Posterior cingulate gyrus (tissue), 11 donors: ENCODE measurements at regions not wholly inside any gene's neighbourhood (a gene's known extent, or its start where the extent isn't known, plus 50 kb on each side); places are given as distances from the start of the nearest gene placed in this dataset.
"Not testable (repeated sequence)": the region's sequence is repeated elsewhere in the genome, so short reads cannot be mapped to it uniquely, and the experiment has no call there.

ENCODE experiments used
- DNase-seq, 10 donors: peaks; one replicate each; pipeline versions ENCODE4 v3.0.0 to v3.0.0-alpha.2; 2020 to 2021; ENCODE audit warnings: mixed read lengths in 3 of 10
- intact Hi-C: fragments of 100-400 bp; cut with DNase I; formaldehyde crosslinking; loops from one replicate; pipeline ENCODE4 v1.15.1; 2023

DNA sequence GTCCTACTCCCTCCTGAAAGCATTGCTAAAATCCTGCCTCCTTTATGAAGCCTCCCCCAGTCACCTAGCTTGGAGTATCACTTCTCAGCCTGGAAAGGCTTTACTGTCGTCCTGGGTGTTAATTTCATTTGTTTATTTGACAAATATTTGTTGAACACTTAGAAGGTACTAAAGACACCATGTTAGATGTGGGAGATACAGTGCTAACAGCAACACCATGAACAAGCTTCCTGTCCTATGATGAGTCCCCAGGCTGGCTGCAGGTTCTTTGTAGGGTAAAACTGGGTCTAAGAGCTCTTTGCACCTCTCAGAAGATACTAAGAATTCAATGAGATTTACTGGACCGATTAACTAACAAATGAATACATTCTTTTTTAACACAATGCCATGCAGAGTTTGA, 109.2 kb upstream of the TMEM170B start:
- intact Hi-C loops: no loop called here
- DNase-seq: no peak

DNA sequence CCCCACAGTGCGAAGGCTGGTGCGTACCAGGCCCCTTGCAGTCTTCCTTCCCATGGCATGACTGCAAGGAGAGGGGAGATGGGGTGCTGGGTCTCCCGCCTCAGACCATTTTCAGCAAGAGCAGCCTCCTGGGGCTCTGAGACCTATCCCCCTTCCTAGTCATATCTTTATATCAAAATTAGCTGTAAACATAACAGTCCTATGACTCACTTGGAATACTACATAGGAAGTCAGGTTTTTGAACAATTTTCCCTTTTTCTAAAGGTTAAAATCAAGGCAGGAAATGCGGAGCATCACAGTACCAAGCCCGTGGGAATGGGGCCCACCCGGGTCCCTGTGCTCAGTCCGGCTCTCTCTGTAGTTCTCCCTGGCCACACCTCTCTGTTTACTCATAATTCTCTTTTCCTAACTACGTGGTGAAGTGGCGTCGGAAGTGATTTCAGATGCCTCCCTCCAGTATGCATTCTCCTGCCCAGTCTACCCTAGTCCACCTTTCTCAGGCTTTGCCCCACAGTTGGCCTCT, 109.8 kb upstream of the TMEM170B start:
- intact Hi-C loops: no loop called here
- DNase-seq: no peak

DNA sequence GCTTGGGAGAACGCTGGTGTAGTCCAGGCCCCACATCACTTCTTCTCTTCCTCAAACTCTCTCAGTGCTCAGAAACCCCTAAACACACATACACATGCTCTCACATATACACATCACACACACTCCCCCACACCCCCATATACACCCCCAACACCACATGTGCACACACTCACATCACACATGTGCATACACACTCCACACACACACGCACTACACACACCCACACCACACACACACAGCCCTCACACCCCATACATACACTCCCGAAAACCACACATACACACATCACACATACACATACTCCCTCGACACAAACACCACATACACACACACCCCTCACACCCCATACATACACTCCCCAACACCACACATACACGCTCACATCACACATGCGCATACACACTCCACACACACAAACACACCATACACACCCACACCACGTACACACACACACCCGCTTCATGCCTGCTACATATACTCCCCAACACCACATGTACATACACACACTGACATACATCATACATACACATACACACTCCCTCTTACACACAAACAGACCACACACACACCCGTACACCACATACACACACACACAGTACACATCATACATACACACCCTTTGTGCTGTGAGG, 110.3 kb upstream of the TMEM170B start:
- no peak for DNase-seq
- intact Hi-C loops: no loop called here

DNA sequence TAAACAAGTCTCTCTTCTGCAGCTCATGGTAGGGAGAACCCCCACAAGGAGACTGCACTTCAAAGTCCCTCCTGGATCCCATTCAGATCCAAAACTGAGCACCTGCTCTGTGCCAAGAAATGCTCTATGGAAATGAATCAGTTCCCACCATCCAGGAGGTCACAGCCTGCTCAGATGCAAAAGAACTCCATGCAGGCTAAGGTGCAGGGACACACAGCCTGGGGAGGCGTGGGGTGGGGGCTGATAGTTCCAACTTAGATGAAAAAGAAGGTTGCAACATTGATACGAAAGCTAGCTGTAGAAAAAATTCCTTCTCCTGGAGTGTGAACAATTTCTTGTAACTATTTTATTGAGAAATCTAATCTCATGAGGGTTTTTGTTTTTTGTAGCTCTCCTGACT, 111.0 kb upstream of the TMEM170B start:
- intact Hi-C loops: no loop called here
- peak in 1 of 10 donors; percentile 32 for DNase-seq

DNA sequence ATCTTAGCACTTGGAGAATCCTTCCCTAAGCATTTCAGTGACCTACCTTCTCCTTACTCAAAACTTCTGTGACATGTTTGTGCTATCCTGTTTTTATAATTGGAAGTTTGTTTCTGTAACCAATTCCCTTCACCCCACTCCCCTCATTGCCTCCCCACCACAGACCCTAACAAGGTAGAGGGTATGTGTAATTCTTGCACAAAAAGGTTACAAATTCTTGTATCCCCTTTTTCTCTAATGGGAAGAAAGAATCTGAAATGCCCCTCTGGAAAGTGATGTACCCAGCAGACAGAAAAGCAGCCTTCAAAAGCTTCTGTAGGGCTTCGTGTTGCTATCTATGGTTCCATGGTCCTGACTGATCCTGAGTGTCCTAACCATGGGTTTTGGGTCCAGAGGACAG, 111.7 kb upstream of the TMEM170B start:
- intact Hi-C loops: no loop called here

DNA sequence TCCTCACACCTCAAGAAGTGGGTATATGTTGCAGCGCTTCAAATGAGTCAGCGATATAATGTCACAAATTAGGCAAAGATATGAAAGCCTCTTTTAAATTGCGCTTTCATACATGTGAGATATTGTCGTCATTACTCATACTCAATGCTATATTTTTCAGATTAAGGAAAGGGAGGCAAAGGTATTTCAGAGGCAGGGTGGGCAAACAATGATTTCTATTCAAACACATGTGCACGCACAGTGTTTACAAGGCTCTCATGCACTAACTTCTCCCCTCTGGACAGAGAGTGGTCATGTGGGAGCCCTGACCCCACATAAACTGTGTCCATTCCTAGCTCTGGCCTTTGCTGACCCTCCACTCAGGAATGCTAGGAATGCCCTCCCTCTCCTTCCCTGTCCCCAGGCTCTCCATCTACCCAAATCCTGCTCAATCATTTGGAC, 112.1 kb upstream of the TMEM170B start:
- DNase-seq: no peak
- intact Hi-C loops: no loop called here

More for the DNA sequence above, 111.7 kb upstream of the TMEM170B start:
- DNase-seq: no peak

DNA sequence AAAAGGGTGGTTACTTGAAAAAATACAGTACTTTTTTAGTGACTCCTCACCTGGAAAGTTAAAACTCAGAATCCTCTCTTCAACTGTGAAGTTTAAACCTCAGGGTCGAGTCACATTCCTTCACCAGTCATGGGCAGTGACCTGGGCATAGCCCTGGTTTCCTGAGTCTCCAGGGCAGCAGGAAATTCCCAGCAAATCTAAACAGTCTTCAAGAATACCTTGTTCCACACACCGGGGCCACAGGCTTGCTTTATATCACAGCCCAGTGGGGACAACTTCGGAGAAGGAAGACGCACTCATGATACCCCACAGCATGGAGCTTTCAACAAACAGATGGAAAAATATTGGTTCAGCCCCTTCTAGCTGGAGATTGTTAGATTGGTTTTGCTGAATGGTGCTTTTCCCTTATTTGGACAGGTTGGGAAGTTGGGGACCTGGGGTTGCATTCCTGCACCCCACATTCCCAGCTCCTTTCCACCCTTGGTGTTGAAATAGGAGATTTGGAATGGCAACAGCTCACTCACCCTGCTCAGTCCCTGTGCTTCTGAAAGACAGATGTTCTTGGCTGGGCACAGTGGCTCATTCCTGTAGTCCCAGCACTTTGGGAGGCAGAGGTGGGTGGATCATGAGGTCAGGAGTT, 113.0 kb upstream of the TMEM170B start:
- DNase-seq: no peak
- intact Hi-C loops: no loop called here

DNA sequence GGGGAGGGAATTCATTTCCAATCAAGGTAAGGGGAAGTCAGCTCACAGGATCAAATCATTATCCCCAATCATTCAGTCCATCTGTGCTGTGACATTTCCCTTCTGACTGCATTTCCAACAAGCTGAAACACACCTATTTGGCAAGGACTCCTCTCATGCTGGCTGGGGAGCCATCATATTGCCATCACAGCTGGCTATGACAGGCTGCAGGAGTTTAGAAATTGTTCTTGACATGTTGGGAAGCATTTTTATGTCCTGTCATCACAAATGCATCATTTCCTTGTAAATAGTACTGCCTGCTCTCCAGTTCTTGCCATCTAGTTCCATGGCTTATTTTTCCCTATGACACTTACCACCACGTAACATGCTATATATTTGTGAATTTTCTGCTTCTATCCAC, 113.9 kb upstream of the TMEM170B start:
- intact Hi-C loops: no loop called here
- no peak for DNase-seq

DNA sequence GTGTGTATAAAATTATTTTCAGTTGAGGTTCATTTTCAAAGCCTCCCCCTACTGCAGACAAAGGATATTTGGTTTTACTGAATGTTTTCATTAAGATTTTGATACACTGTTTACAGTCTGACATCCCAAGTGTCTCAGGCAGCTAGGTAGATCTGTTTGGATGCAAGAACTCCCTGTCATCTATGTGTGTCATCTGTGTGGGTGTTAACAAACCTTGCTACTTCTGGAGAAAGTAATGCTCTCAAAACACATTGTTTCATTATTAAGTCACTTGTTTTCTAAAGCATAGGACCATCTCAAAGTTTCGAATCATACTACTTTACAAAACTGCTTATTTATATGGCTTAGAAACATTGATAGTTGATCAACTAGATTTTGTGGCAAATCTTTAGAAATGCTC, 114.5 kb upstream of the TMEM170B start:
- intact Hi-C loops: no loop called here
- DNase-seq: no peak

DNA sequence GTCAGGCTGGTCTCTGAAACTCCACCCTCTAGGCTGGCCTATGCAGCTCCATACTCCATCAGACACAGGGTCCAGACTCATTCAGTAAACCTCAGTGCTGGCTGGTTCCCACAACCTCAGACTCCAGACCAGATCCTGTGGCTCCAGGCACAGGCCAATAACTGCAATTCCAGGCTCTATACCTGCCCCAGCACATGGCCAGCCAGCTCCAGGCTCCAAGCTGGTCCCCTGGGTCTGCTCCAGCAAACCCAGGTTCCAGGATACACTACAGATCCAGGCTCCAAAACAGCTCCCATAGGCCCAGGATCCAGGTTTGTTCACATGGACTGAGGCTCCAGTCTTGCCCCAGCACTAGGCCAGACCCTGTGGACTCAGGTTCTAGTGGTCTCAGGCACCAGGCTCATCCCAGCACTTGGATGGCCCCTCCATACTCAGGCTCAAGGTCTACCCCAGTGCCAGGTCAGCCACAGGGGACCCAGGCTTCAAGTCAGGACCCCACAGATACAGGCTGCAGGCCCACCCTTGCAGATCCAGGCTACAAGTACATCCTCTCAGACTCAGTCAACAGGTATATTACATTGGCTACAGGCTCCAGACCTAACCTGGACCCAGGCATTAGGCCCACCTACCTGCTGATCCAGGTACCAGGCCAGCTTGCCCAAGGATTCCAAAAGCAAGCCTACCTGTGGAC, 117.6 kb upstream of the TMEM170B start:
- DNase-seq: no peak
- intact Hi-C loops: no loop called here

DNA sequence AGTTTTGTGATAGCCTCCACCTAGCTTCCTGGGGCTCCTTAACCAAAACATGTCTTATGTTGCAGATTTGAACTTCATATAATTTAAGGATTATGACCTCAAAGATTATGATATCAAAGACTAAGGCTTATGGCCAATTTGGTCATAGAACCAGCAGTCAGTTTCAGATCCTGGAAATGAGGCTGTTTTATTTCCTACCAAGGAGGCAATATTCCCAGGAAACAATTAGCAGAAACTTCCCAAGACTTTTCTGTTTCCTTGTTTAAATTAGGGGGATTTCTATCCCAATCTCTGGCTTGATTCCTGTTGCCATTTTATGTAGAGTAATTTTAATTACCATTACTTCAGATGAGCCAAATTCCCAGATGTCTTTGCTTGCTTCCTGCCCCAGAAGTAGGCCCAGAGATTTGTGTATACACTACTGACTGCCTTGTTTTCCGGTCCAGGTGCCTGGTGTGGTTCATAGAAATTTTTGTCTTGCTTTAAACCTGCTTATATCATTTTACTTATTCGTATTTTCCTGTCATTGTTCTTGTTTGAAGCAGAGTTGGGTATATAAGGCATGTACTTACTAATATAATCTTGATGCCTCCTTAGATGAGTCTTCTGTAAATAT, 119.2 kb upstream of the TMEM170B start:
- intact Hi-C loops: no loop called here
- DNase-seq: no peak

DNA sequence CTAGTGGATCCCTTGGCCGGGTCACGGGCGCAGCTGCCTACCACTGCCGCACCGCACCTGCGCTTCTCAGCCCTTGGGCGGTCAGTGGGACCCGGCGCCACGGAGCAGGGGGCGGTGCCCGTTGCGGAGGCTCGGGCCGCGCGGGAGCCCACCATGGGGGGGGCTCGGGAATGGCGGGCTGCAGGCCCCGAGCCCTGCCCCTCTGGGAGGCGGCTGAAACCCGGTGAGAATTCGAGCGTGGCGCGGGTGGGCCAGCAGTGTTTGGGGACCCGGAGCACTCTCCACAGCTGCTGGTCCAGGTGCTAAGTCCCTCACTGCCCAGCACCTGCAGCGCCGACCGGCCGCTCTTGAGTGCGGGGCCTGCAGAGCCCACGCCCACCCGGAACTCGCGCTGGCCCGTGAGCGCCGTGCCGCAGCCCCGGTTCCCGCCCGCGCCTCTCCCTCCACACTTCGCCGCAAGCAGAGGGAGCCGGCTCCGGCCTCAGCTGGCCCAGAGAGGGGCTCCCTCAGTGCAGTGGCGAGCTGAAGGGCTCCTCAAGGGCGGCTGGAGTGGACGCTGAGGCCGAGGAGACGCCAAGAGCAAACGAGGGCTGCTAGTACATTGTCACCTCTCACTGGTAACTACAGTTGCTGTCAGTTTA, 120.5 kb upstream of the TMEM170B start:
- peak in 1 of 10 donors; percentile 63 for DNase-seq
- intact Hi-C loops: no loop called here

DNA sequence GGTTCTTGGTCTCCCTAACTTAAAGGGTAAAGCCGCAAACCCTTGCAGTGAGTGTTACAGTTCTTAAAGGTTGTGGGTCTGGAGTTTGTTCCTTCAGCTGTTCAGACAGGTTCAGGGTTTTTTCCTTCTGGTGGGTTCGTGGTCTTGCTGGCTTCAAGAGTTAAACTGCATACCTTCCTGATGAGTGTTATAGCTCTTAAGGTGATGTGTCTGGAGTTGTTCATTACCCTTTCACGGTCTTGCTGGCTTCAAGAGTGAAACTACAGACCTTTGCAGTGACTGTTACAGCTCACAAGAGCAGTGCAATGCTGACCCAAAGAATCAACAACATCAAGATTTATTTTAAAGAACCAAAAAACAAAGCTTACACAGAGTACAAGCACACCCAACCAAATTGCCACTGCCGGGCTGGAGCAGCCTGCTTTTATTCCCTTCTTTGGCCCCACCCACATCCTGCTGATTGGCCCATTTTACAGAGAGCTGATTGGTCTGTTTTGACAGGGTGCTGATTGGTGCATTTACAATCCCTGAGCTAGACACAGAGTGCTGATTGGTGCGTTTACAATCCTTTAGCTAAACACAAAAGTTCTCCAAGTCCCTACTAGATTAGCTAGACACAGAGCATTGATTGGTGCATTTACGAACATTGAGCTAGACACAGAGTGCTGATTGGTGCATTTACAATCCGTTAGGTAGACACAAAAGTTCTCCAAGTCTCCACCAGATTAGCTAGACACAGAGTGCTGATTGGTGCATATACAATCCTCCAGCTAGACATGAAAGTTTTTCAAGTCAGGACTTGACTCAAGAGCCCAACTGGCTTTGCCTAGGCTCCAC, 121.2 kb upstream of the TMEM170B start:
- intact Hi-C loops, DNase-seq: not testable (repeated sequence)

DNA sequence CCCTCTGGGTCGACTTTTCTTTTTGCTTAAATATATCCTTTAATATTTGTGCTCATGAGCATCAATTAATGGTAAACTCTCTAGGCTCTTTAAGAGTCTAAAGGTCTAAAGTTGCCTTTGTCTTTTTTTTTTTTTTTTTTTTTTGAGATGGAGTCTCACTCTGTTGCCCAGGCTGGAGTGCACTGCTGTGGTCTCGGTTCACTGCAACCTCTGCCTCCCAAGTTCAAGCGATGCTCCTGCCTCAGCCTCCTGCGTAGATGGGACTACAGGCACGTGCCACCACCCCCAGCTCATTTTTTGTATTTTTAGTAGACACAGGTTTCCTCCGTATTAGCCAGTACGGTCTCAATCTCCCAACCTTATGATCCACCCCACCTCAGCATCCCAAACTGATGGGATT, 122.0 kb upstream of the TMEM170B start:
- DNase-seq: no peak

DNA sequence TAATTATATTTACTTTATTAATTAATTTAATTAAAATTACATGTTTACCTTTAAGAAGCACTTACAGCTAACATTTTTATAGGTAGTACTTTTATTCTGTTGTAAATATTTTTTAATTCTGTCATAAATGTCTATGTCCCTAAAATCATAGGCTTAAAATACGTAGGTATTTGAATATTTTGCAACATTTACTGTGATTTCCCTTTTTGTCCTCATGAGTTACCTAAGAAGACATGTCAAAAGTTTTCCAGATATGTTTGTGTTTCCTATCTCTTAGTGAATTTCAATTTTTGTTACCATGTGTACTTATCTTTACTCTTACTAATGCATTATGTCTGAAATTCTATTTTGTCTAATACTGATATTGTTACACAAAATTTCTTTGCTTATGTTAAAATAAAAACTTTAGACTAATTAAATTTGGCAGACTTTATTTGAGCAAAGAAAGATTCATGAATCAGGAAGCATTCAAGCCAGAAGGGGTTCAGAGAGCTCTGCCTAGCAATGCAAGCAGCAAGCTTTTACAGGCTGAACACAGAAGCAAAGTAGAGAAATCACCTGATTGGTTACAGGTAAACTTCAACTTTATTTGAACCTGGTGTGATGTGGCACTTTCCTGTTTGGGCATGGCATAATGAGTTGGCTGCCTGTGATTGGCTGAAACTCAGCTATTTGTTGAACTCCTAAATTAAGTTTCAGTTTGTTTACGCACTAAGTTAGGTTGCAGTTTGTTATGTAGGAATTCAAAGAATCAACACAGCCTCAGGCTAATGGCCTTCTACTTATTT, 123.2 kb upstream of the TMEM170B start:
- DNase-seq: no peak
- intact Hi-C loops: no loop called here

More for the DNA sequence above, 122.0 kb upstream of the TMEM170B start:
- intact Hi-C loops: no loop called here

DNA sequence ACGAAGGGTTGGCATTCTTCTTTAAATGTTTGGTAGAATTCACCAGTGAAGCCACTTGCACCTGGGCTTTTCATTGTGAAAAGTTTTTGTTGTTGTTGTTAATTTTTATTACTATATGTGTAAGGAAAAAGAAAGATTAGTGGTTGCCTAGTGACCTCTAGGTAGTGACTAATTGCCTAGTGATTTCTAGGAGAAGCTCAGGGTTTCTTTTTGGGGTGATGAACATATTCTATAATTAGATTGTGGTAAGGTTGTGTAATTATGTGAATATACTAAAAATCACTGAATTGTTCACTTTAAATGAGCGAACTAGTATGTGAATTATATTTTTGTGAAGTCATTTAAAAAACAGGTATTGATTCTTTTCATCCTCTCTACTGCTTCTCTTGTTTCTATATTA, 123.8 kb upstream of the TMEM170B start:
- intact Hi-C loops: no loop called here
- DNase-seq: no peak

DNA sequence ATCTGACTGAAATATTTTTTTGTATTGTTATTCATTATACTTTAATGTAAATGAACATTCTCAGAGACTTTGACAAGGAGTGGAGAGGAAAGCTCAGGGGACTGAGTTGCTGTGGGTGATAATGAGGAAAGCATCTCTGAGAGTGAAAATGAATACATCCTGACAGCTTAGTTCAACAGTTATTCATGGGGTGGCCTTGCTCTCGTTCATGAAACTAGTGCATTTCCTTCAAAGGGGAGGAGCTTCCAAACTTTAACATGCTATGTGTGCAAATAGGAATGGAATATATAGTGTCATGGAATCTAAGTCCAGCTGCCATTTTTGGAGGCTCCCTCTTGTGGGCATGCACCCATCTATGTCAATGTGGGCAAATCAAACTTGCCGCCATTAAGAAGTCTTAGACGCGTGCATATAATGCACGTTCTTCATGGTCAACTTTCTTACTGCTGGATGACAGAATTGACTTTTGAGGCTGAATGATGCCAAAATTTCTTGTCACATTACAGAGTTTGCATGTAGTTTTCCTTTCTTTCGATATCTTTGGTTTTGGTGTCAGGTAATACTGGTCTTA, 124.3 kb upstream of the TMEM170B start:
- intact Hi-C loops: no loop called here

DNA sequence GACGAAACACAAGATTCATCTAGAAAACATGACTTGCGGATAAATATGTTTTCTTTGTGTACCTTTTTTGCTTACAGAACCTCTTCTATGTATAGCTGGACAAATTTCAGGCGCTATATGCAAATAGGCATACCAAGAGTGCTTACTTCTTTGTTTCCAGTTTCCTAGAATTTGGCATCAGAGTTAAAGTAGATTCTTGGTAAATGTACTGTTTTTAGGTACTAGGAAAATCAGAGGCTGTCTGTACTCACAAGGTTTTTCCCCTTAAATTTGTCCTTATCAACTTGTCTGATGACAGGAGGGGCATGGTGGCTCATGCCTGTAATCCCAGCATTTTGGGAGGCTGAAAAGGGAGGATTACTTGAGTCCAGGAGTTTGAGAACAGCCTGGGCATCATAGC, 124.9 kb upstream of the TMEM170B start:
- intact Hi-C loops: no loop called here
- no peak for DNase-seq

More for the DNA sequence above, 124.3 kb upstream of the TMEM170B start:
- no peak for DNase-seq

DNA sequence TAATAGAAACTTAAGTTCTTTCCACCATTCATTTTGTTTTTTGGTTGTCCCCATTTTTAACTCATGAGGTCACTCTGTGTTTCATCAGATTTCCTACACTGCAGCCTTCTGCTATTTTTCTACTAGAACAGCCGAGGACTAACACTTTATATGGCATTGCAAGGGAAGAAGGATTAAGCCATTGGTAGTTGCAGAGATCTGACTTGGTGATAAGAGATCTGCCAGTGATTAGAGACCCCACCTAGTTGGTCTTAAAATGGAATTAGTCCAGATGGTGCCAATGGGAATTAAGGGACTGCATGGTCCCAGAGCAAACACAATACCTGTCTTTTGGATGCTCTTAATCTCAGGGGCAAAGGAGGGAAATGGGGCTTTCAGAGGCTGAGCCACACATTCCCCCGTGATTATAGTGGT, 125.5 kb upstream of the TMEM170B start:
- intact Hi-C loops: no loop called here

More for the DNA sequence above, 125.5 kb upstream of the TMEM170B start:
- DNase-seq: no peak
